ENCODE measurements at regions not wholly inside any gene's neighbourhood (a gene's known extent, or its start where the extent isn't known, plus 50 kb on each side); places are given as distances from the start of the nearest gene placed in this dataset.

GRCh38 chr5:98282521-98282920 lies 490.9 kb upstream of the RGMB start (continued):
- no peak for TF ChIP-seq CHD7 (IDR thresholded peaks at IDR 0.05; ENCODE audit: insufficient replicate concordance, low read length)
- no peak for TF ChIP-seq CBX8 (IDR thresholded peaks at IDR 0.05; ENCODE audit: borderline replicate concordance, low read depth, low read length)
- TF ChIP-seq EP300 (IDR thresholded peaks at IDR 0.05; ENCODE audit: borderline replicate concordance in 1 of 2, low read depth in 2 of 2, low read length in 2 of 2), result no peak
- no peak for TF ChIP-seq EZH2 (IDR thresholded peaks at IDR 0.05; ENCODE audit: low read depth, low read length, severe bottlenecking)
- TF ChIP-seq JUN (IDR thresholded peaks at IDR 0.05; ENCODE audit: low read depth, low read length), result no peak
- no peak for TF ChIP-seq ZNF274 (IDR thresholded peaks at IDR 0.05; ENCODE audit: borderline replicate concordance, extremely low read depth, low read length)

Data from H1 (cell line).